HG02798 (cell line): ENCODE measurements at regions not wholly inside any gene's neighbourhood (a gene's known extent, or its start where the extent isn't known, plus 50 kb on each side); places are given as distances from the start of the nearest gene placed in this dataset.

Experiments
- ATAC-seq: cut with Tn5 transposase; IDR thresholded peaks from one replicate; pipeline ENCODE4 v1.9.1; 2021; ENCODE audit warnings: mild to moderate bottlenecking; ENCODE audit not compliant: unreplicated experiment, poor library complexity

GRCh38 chr2:129880971-129881370 lies 98.5 kb upstream of the RAB6C start:
- ATAC-seq, result no peak

GRCh38 chr2:129881786-129882396 lies 97.6 kb upstream of the RAB6C start:
- no peak for ATAC-seq

- ATAC-seq, result no peak
These were observed 97.0 kb upstream of the RAB6C start for GRCh38 chr2:129882476-129882875.

- ATAC-seq, result no peak
These were observed 96.3 kb upstream of the RAB6C start for GRCh38 chr2:129883121-129883520.

GRCh38 chr2:129884221-129884786 lies 95.2 kb upstream of the RAB6C start:
- ATAC-seq, result no peak

GRCh38 chr2:129885735-129886134 lies 93.7 kb upstream of the RAB6C start:
- ATAC-seq, result no peak

GRCh38 chr2:129887688-129888266 lies 91.7 kb upstream of the RAB6C start:
- ATAC-seq, result no peak

GRCh38 chr2:129888461-129888860 lies 91.0 kb upstream of the RAB6C start:
- ATAC-seq, result no peak

GRCh38 chr2:129888896-129889295 lies 90.6 kb upstream of the RAB6C start:
- ATAC-seq, result no peak

GRCh38 chr2:129891341-129892320 lies 87.8 kb upstream of the RAB6C start:
- no peak for ATAC-seq

- no peak for ATAC-seq
These were observed 87.1 kb upstream of the RAB6C start for GRCh38 chr2:129892360-129892759.

- no peak for ATAC-seq
These were observed 86.7 kb upstream of the RAB6C start for GRCh38 chr2:129892773-129893172.

- no peak for ATAC-seq
These were observed 86.2 kb upstream of the RAB6C start for GRCh38 chr2:129893244-129893643.

- no peak for ATAC-seq
These were observed 84.8 kb upstream of the RAB6C start for GRCh38 chr2:129894616-129895015.

GRCh38 chr2:129895061-129895460 lies 84.4 kb upstream of the RAB6C start:
- no peak for ATAC-seq

- ATAC-seq, result no peak
These were observed 83.9 kb upstream of the RAB6C start for GRCh38 chr2:129895526-129896082.

- ATAC-seq, result no peak
These were observed 83.0 kb upstream of the RAB6C start for GRCh38 chr2:129896226-129897100.

GRCh38 chr2:129901754-129902415 lies 77.6 kb upstream of the RAB6C start:
- no peak for ATAC-seq
